NOMO-1 treated with dmso at 0.1 percent for 144 hours (cell line): ENCODE measurements at regions not wholly inside any gene's neighbourhood (a gene's known extent, or its start where the extent isn't known, plus 50 kb on each side); places are given as distances from the start of the nearest gene placed in this dataset.
"Not testable (repeated sequence)": the region's sequence is repeated elsewhere in the genome, so short reads cannot be mapped to it uniquely, and the experiment has no call there.

ENCODE experiments used
- DNase-seq: peaks from one replicate; lab custom pipeline; 2025; ENCODE audit not compliant: unreplicated experiment; lab: John Stamatoyannopoulos, UW

- not testable (repeated sequence) for DNase-seq
Observed at GRCh38 chr1:146292424-146292823, 63.6 kb upstream of the NOTCH2NLA start.

- not testable (repeated sequence) for DNase-seq
Observed at GRCh38 chr1:146287881-146288280, 59.1 kb upstream of the NOTCH2NLA start.

- DNase-seq, result not testable (repeated sequence)
Observed at GRCh38 chr1:146284760-146285159, 55.9 kb upstream of the NOTCH2NLA start.

GRCh38 chr1:146283527-146283880 lies 54.7 kb upstream of the NOTCH2NLA start:
- DNase-seq, result not testable (repeated sequence)

GRCh38 chr1:146282807-146283526 lies 54.1 kb upstream of the NOTCH2NLA start:
- DNase-seq, result not testable (repeated sequence)

- not testable (repeated sequence) for DNase-seq
Observed at GRCh38 chr1:146281522-146281921, 52.7 kb upstream of the NOTCH2NLA start.

- not testable (repeated sequence) for DNase-seq
Observed at GRCh38 chr1:146278758-146279157, 49.9 kb upstream of the NOTCH2NLA start.
